ENCODE measurements at regions not wholly inside any gene's neighbourhood (a gene's known extent, or its start where the extent isn't known, plus 50 kb on each side); places are given as distances from the start of the nearest gene placed in this dataset.

GRCh38 chr1:5803851-5804250, 188.4 kb downstream of the NPHP4 start:
- ATAC-seq (no peak), DNase-seq (no peak)
- TF ChIP-seq, protein P1, sequence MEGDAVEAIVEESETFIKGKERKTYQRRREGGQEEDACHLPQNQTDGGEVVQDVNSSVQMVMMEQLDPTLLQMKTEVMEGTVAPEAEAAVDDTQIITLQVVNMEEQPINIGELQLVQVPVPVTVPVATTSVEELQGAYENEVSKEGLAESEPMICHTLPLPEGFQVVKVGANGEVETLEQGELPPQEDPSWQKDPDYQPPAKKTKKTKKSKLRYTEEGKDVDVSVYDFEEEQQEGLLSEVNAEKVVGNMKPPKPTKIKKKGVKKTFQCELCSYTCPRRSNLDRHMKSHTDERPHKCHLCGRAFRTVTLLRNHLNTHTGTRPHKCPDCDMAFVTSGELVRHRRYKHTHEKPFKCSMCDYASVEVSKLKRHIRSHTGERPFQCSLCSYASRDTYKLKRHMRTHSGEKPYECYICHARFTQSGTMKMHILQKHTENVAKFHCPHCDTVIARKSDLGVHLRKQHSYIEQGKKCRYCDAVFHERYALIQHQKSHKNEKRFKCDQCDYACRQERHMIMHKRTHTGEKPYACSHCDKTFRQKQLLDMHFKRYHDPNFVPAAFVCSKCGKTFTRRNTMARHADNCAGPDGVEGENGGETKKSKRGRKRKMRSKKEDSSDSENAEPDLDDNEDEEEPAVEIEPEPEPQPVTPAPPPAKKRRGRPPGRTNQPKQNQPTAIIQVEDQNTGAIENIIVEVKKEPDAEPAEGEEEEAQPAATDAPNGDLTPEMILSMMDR (IDR thresholded peaks at IDR 0.05) = no peak
- no peaks in the 10 kb centered on the region for H3K36me3 ChIP-seq (ENCODE audit: low read depth)
- no peaks in the 10 kb centered on the region for H3K9me3 ChIP-seq
- intact Hi-C loops (cut with DNase I, micrococcal nuclease) = no loop called here
- no peak overlapping the region for H3K4me3 ChIP-seq
- H3K4me1 ChIP-seq (ENCODE audit: low read depth) = no peaks in the 10 kb centered on the region

DNA sequence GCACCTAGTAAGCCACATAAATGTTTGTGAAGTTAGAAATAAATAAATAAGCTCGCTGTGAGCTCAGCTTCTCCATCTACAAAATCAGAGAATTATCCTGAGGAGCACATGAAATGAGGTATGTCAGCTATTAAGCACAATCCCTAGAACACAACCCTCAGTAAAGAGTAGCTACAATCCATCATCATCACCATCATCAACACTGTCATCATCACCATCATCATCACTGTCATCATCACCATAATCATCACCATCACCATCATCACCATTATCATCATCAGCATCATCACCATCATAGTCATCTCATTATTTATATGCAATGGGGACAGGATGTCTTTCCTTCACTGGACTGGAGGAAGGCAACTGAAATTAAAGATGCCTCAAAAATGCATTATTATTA, 189.6 kb downstream of the NPHP4 start:
- intact Hi-C loops (cut with DNase I, micrococcal nuclease) = no loop called here

GRCh38 chr1:5798904-5799303, 193.3 kb downstream of the NPHP4 start:
- DNase-seq = no peak
- TF ChIP-seq, protein P1 (IDR thresholded peaks at IDR 0.05) = no peak
- no peak for ATAC-seq
- no peaks in the 10 kb centered on the region for H3K4me1 ChIP-seq (ENCODE audit: low read depth)
- H3K36me3 ChIP-seq (ENCODE audit: low read depth) = no peaks in the 10 kb centered on the region
- H3K4me3 ChIP-seq = no peak overlapping the region
- intact Hi-C loops (cut with DNase I, micrococcal nuclease) = no loop called here
- no peaks in the 10 kb centered on the region for H3K9me3 ChIP-seq

More for the DNA sequence above, 189.6 kb downstream of the NPHP4 start:
- ATAC-seq (no peak), DNase-seq (no peak)
- H3K4me1 ChIP-seq (ENCODE audit: low read depth) = no peaks in the 10 kb centered on the region
- no peaks in the 10 kb centered on the region for H3K36me3 ChIP-seq (ENCODE audit: low read depth)
- H3K9me3 ChIP-seq = no peaks in the 10 kb centered on the region
- TF ChIP-seq, protein P1 (IDR thresholded peaks at IDR 0.05) = no peak
- no peak overlapping the region for H3K4me3 ChIP-seq

GRCh38 chr1:5798151-5798730, 194.0 kb downstream of the NPHP4 start:
- Histone ChIP-seq H3K4me1 (ENCODE audit: low read depth) (no peaks in the 10 kb centered on the region), H3K9me3 (no peaks in the 10 kb centered on the region), H3K36me3 (ENCODE audit: low read depth) (no peaks in the 10 kb centered on the region), H3K4me3 (no peak overlapping the region)
- DNase-seq = no peak
- TF ChIP-seq, protein P1 (IDR thresholded peaks at IDR 0.05) = no peak
- intact Hi-C loops (cut with DNase I, micrococcal nuclease) = no loop called here
- no peak for ATAC-seq

GRCh38 chr1:5796028-5796427, 196.2 kb downstream of the NPHP4 start:
- DNase-seq = no peak
- Histone ChIP-seq H3K4me1 (ENCODE audit: low read depth) (no peaks in the 10 kb centered on the region), H3K9me3 (no peaks in the 10 kb centered on the region), H3K36me3 (ENCODE audit: low read depth) (no peaks in the 10 kb centered on the region), H3K4me3 (no peak overlapping the region)
- TF ChIP-seq, protein P1 (IDR thresholded peaks at IDR 0.05) = no peak
- intact Hi-C loops (cut with DNase I, micrococcal nuclease) = no loop called here
- no peak for ATAC-seq

- no peaks in the 10 kb centered on the region for H3K4me1 ChIP-seq (ENCODE audit: low read depth)
- DNase-seq (no peak), ATAC-seq (no peak)
- no peaks in the 10 kb centered on the region for H3K36me3 ChIP-seq (ENCODE audit: low read depth)
- peaks cover 3% of the 10 kb centered on the region for H3K9me3 ChIP-seq
- H3K4me3 ChIP-seq = no peak overlapping the region
- TF ChIP-seq, protein P1 (IDR thresholded peaks at IDR 0.05) = no peak
- intact Hi-C loops (cut with DNase I, micrococcal nuclease) = no loop called here
Measured at GRCh38 chr1:5794279-5794678, 197.9 kb downstream of the NPHP4 start.

Measured in mucosa of descending colon (tissue), 3 donors.